GM12865 (cell line): ENCODE measurements at regions not wholly inside any gene's neighbourhood (a gene's known extent, or its start where the extent isn't known, plus 50 kb on each side); places are given as distances from the start of the nearest gene placed in this dataset.

Source experiments
- DNase-seq: peaks from one replicate; pipeline ENCODE4 v3.0.0; 2010; ENCODE audit warnings: low read depth
- H3K4me3 ChIP-seq: 2 replicates; pipeline ENCODE4 v1.5.1; 2011; ENCODE audit warnings: mild to moderate bottlenecking, low read depth, low read length, control low read depth
- CTCF ChIP-seq: IDR thresholded peaks from 2 replicates; pipeline ENCODE4 v1.5.1; 2011; ENCODE audit warnings: low read length, control low read depth, low read depth, inconsistent platforms; ENCODE audit not compliant: insufficient read depth; ENCODE audit errors: missing control alignments

- no peak for DNase-seq
- TF ChIP-seq CTCF = no peak
These were observed 79.1 kb downstream of the INHBB start for GRCh38 chr2:120425014-120425413.

GRCh38 chr2:120428748-120429147 is 82.8 kb downstream of the INHBB start:
- no peak for DNase-seq
- no peak overlapping the region for H3K4me3 ChIP-seq
- no peak for TF ChIP-seq CTCF

More at GRCh38 chr2:120425014-120425413, 79.1 kb downstream of the INHBB start:
- H3K4me3 ChIP-seq = no peak overlapping the region

- TF ChIP-seq CTCF = no peak
- no peak for DNase-seq
- no peak overlapping the region for H3K4me3 ChIP-seq
These were observed 83.9 kb downstream of the INHBB start for GRCh38 chr2:120429586-120430500.

GRCh38 chr2:120430501-120430830 is 84.5 kb downstream of the INHBB start:
- DNase-seq = no peak
- no peak for TF ChIP-seq CTCF
- no peak overlapping the region for H3K4me3 ChIP-seq

- no peak for TF ChIP-seq CTCF
- no peak for DNase-seq
- H3K4me3 ChIP-seq = no peak overlapping the region
These were observed 85.0 kb downstream of the INHBB start for GRCh38 chr2:120430957-120431356.

- no peak for DNase-seq
- no peak overlapping the region for H3K4me3 ChIP-seq
- TF ChIP-seq CTCF = no peak
These were observed 85.7 kb downstream of the INHBB start for GRCh38 chr2:120431386-120432292.
